ENCODE measurements at regions not wholly inside any gene's neighbourhood (a gene's known extent, or its start where the extent isn't known, plus 50 kb on each side); places are given as distances from the start of the nearest gene placed in this dataset.

- Mint-ChIP-seq H3K4me1 (no peaks in the 10 kb centered on the region), H3K9me3 (peaks cover 7% of the 10 kb centered on the region), H3K4me3 (no peak overlapping the region), H3K36me3 (ENCODE audit: low read depth) (no peaks in the 10 kb centered on the region), H3K27ac (no peak overlapping the region), H3K27me3 (no peaks in the 10 kb centered on the region)
- intact Hi-C loops (cut with micrococcal nuclease) = no loop called here
- DNase-seq = no peak
Measured at GRCh38 chr20:11329271-11329670, 588.4 kb upstream of the BTBD3 start.

- intact Hi-C loops (cut with micrococcal nuclease) = no loop called here
- Mint-ChIP-seq H3K4me3 (no peak overlapping the region), H3K36me3 (ENCODE audit: low read depth) (no peaks in the 10 kb centered on the region), H3K27ac (no peak overlapping the region), H3K9me3 (no peaks in the 10 kb centered on the region), H3K27me3 (no peaks in the 10 kb centered on the region), H3K4me1 (no peaks in the 10 kb centered on the region)
- no peak for DNase-seq
Measured at GRCh38 chr20:11331096-11331495, 586.6 kb upstream of the BTBD3 start.

DNA sequence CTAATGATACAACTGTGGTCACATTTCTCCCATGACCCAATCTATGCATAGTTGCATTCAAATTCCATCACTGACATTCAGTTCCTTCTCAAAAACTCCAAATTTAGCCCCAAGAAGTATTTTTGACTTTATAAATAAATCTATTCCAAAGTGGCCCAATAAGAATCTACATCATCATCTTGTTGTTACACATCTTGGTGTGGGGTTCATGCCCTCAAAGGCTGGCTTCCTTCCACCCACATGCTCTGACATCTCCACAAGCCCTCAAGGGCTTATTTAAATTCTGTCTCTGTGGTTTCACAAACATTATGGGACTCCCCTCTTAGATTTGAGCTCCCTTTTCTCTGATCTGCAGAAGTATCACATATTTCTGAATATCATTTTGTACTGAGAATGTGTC is 585.3 kb upstream of the BTBD3 start:
- intact Hi-C loops (cut with micrococcal nuclease) = no loop called here
- Mint-ChIP-seq H3K27ac (no peak overlapping the region), H3K27me3 (no peaks in the 10 kb centered on the region), H3K36me3 (ENCODE audit: low read depth) (no peaks in the 10 kb centered on the region), H3K4me3 (no peak overlapping the region), H3K4me1 (no peaks in the 10 kb centered on the region), H3K9me3 (no peaks in the 10 kb centered on the region)
- DNase-seq = no peak

DNA sequence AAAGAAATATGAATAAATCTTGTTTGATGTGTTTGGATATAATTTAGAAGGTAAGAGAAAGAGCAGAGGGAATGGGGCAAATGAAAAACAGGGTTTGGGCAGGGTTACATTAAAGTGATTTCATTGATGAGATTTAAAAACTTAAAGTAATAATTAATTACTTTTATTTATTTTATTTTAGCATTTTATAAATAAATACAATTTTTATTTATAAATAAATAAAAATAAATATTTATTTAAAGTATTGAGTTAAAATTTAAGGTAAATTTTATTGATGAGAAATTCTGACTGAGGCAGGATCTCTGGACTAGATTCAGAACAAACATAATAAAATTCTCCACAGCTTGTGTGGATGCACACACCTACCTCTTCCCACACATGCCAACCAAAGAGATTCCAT is 584.1 kb upstream of the BTBD3 start:
- Mint-ChIP-seq H3K4me3 (no peak overlapping the region), H3K27ac (no peak overlapping the region), H3K4me1 (no peaks in the 10 kb centered on the region), H3K27me3 (no peaks in the 10 kb centered on the region), H3K9me3 (no peaks in the 10 kb centered on the region), H3K36me3 (ENCODE audit: low read depth) (no peaks in the 10 kb centered on the region)
- intact Hi-C loops (cut with micrococcal nuclease) = no loop called here
- DNase-seq = no peak

DNA sequence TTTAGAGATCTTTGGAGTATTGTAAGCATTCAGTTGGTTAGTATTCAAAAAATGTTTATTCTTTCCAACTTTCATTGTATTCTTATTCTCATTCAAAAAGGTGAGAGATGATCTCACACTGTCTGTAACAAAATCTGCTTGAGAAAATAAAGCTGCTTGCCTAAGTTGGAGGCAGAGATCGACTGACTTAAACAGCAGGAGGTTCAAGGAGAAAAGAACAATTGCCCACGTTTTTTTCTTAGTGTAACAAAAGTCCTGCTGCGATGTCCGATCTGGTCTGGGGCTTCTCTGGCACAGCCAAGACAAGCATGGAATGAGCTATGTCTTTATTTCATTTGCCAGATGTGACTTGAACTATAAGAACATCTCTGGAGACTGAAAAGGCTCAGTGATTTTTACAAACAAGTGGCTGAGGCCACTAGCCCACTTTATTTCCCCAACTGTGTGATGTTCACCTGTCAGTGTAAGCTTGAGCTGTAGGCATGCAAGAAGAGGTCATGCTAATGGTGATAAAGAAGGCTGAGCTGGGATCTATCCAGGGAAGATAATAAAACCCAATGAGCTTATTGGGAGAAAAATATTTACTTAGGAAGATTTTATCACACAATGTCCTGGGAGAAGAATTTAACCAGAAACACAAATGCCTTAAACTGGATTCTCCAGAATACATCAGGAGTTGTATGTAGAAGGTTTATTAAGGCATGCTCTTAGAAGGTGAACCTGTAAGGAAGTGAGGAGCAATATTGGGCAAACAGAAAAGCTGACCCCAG is 580.1 kb upstream of the BTBD3 start:
- Mint-ChIP-seq H3K9me3 (no peaks in the 10 kb centered on the region), H3K36me3 (ENCODE audit: low read depth) (no peaks in the 10 kb centered on the region), H3K4me1 (no peaks in the 10 kb centered on the region), H3K4me3 (no peak overlapping the region), H3K27me3 (no peaks in the 10 kb centered on the region), H3K27ac (no peak overlapping the region)
- intact Hi-C loops (cut with micrococcal nuclease) = no loop called here
- no peak for DNase-seq

DNA sequence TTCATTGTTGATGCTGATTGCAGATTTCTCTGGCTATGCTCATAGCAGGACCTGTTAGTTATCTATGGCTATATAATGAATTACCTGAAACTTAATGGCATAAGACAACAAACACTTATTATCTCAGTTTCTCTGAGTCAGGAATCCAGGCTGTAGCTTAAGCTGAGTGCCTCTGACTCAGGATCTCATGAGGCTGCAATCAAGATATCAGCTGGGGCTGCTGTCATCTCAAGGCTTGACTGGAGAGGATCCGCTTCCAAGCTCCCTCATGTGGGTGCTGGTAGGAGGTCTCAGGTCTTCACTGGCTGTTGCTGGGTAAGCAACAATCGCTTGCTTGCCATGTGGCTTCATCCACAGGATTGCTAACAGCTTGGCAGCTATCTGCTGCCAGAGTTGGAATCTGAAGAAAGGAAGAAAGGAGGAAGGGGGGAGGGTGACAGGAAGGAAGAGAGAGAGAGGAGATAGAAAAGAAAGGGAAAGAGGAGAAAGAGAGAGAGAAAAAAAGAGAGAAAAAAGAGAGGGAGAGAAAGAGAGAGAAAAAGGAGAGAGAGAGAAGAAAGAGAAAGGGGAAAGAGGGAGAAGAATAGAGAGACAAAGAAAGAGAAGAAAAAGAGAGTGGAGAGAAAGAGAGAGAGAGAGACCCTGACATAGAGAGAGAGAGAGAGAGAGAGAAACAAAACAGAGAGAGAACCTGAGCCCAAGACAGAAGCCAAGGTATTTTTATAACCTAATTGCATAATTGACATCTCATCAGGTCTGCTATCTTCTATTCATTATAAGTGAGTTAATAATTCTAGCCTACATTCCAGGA is 579.0 kb upstream of the BTBD3 start:
- Mint-ChIP-seq H3K4me1 (no peaks in the 10 kb centered on the region), H3K4me3 (no peak overlapping the region), H3K36me3 (ENCODE audit: low read depth) (no peaks in the 10 kb centered on the region), H3K27ac (no peak overlapping the region), H3K9me3 (no peaks in the 10 kb centered on the region), H3K27me3 (no peaks in the 10 kb centered on the region)
- DNase-seq = no peak
- intact Hi-C loops (cut with micrococcal nuclease) = no loop called here

GRCh38 chr20:11344939-11345338 is 572.8 kb upstream of the BTBD3 start:
- Mint-ChIP-seq H3K4me3 (no peak overlapping the region), H3K4me1 (no peaks in the 10 kb centered on the region), H3K9me3 (peaks cover 6% of the 10 kb centered on the region), H3K36me3 (ENCODE audit: low read depth) (no peaks in the 10 kb centered on the region), H3K27ac (no peak overlapping the region), H3K27me3 (no peaks in the 10 kb centered on the region)
- intact Hi-C loops (cut with micrococcal nuclease) = no loop called here
- no peak for DNase-seq

DNA sequence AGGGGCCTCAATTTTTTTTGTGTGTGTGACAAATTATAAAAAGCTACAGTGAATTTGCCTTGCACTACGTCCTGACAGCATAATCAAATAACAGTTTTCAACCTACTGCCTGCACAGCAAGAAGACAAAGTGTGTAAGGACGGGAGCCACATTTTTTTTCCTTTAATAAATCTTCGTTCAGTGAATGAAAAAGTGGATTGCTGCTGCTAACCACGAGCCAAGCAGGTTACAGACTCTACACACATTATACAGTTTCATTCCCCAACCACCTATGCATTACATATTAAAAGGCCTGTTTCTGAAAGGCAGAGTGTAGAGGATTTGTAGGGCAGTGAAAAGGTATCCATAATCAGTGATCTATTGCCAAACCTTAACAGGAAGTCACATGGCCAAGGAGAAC is 570.0 kb upstream of the BTBD3 start:
- no peak overlapping the region for H3K4me3 Mint-ChIP-seq

DNA sequence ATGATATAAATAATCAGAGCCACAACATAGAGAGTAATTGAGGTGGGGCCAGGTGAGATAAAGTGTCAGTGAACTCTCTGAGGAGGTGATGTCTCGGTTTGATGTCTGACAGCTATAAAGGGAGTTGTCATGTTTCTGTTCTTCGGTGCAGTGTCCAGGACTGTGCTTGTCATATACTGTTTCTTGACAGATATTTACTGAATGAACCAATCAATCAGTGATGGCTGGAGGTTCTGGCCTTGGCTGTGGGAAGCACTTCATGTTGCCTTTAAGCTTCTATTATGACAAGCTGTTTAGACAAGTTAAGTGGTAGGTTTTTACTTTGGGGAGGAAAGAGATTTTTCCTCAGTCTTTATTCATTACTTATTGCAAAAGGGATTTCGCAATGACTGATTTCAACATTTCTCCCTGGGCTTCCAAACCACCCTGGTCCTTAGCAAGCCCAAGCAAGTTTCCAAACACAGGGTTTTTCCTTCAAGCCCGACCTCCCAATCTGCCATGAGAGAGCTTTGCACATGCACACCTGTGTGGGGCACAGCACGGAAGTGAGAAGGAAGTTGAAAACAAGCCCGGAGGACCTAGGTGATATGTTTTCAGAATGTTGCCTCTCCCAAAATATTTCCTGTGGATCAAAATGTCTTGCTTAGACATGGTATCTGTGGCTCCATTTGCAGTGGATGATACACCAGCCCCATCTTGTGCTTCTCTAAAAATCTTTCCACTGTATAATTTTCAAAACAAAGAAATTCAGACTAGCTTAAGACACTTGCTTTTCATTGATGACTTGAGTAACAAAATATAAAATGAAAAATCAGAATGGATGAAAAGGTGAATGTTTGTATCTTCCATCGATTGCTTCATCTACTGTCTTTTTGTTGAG is 567.3 kb upstream of the BTBD3 start:
- Mint-ChIP-seq H3K36me3 (ENCODE audit: low read depth) (no peaks in the 10 kb centered on the region), H3K4me3 (no peak overlapping the region), H3K27me3 (no peaks in the 10 kb centered on the region), H3K9me3 (peaks cover 6% of the 10 kb centered on the region), H3K27ac (no peak overlapping the region), H3K4me1 (no peaks in the 10 kb centered on the region)
- intact Hi-C loops (cut with micrococcal nuclease) = no loop called here
- DNase-seq = no peak

More for the DNA sequence above, 570.0 kb upstream of the BTBD3 start:
- intact Hi-C loops (cut with micrococcal nuclease) = no loop called here
- H3K36me3 Mint-ChIP-seq (ENCODE audit: low read depth) = no peaks in the 10 kb centered on the region
- H3K4me1 Mint-ChIP-seq = no peaks in the 10 kb centered on the region
- no peak overlapping the region for H3K27ac Mint-ChIP-seq
- no peaks in the 10 kb centered on the region for H3K27me3 Mint-ChIP-seq
- DNase-seq = no peak
- H3K9me3 Mint-ChIP-seq = peaks cover 6% of the 10 kb centered on the region

GRCh38 chr20:11352041-11352440 is 565.7 kb upstream of the BTBD3 start:
- no peaks in the 10 kb centered on the region for H3K27me3 Mint-ChIP-seq
- DNase-seq = no peak
- H3K4me1 Mint-ChIP-seq = no peaks in the 10 kb centered on the region
- H3K36me3 Mint-ChIP-seq (ENCODE audit: low read depth) = no peaks in the 10 kb centered on the region
- H3K9me3 Mint-ChIP-seq = no peaks in the 10 kb centered on the region
- intact Hi-C loops (cut with micrococcal nuclease) = no loop called here
- no peak overlapping the region for H3K4me3 Mint-ChIP-seq
- no peak overlapping the region for H3K27ac Mint-ChIP-seq

- H3K9me3 Mint-ChIP-seq = no peaks in the 10 kb centered on the region
- H3K27ac Mint-ChIP-seq = no peak overlapping the region
- DNase-seq = no peak
- H3K4me1 Mint-ChIP-seq = no peaks in the 10 kb centered on the region
- no peaks in the 10 kb centered on the region for H3K36me3 Mint-ChIP-seq (ENCODE audit: low read depth)
- no peaks in the 10 kb centered on the region for H3K27me3 Mint-ChIP-seq
- intact Hi-C loops (cut with micrococcal nuclease) = no loop called here
- no peak overlapping the region for H3K4me3 Mint-ChIP-seq
Measured at GRCh38 chr20:11354846-11355245, 562.8 kb upstream of the BTBD3 start.

- Mint-ChIP-seq H3K4me3 (no peak overlapping the region), H3K36me3 (ENCODE audit: low read depth) (no peaks in the 10 kb centered on the region)
- intact Hi-C loops (cut with micrococcal nuclease) = no loop called here
Measured at GRCh38 chr20:11355345-11355744, 562.3 kb upstream of the BTBD3 start.

GRCh38 chr20:11356061-11356460 is 561.6 kb upstream of the BTBD3 start:
- intact Hi-C loops (cut with micrococcal nuclease) = no loop called here
- no peaks in the 10 kb centered on the region for H3K4me1 Mint-ChIP-seq
- no peak overlapping the region for H3K4me3 Mint-ChIP-seq
- no peaks in the 10 kb centered on the region for H3K36me3 Mint-ChIP-seq (ENCODE audit: low read depth)
- DNase-seq = no peak
- no peak overlapping the region for H3K27ac Mint-ChIP-seq
- no peaks in the 10 kb centered on the region for H3K9me3 Mint-ChIP-seq
- no peaks in the 10 kb centered on the region for H3K27me3 Mint-ChIP-seq

More at GRCh38 chr20:11355345-11355744, 562.3 kb upstream of the BTBD3 start:
- DNase-seq = no peak
- no peaks in the 10 kb centered on the region for H3K27me3 Mint-ChIP-seq
- H3K4me1 Mint-ChIP-seq = no peaks in the 10 kb centered on the region
- no peaks in the 10 kb centered on the region for H3K9me3 Mint-ChIP-seq
- no peak overlapping the region for H3K27ac Mint-ChIP-seq

GRCh38 chr20:11362450-11362849 is 555.2 kb upstream of the BTBD3 start:
- peaks cover 3% of the 10 kb centered on the region for H3K9me3 Mint-ChIP-seq
- no peak for DNase-seq
- no peak overlapping the region for H3K4me3 Mint-ChIP-seq
- no peaks in the 10 kb centered on the region for H3K27me3 Mint-ChIP-seq
- H3K4me1 Mint-ChIP-seq = no peaks in the 10 kb centered on the region
- no peak overlapping the region for H3K27ac Mint-ChIP-seq
- H3K36me3 Mint-ChIP-seq (ENCODE audit: low read depth) = no peaks in the 10 kb centered on the region
- intact Hi-C loops (cut with micrococcal nuclease) = no loop called here
